ENCODE measurements at regions not wholly inside any gene's neighbourhood (a gene's known extent, or its start where the extent isn't known, plus 50 kb on each side); places are given as distances from the start of the nearest gene placed in this dataset.

GRCh38 chr14:101328412-101329028 is 232.8 kb upstream of the DIO3 start:
- DNase-seq (no peak), ATAC-seq (no peak)
- no peaks in the 10 kb centered on the region for H3K36me3 ChIP-seq
- no peak overlapping the region for H3K27ac ChIP-seq
- H3K4me1 ChIP-seq = no peaks in the 10 kb centered on the region
- TF ChIP-seq CTCF (IDR thresholded peaks at IDR 0.05) = no peak
- peaks cover 0 to 17% of the 10 kb centered on the region in 2 donors for H3K27me3 ChIP-seq
- H3K9me3 ChIP-seq = peaks cover 0 to 15% of the 10 kb centered on the region in 2 donors
- intact Hi-C loops (cut with DNase I) = no loop called here
- no peak overlapping the region for H3K4me3 ChIP-seq

GRCh38 chr14:101330416-101331140 is 230.7 kb upstream of the DIO3 start:
- ATAC-seq (no peak), DNase-seq (no peak)
- Histone ChIP-seq H3K36me3 (no peaks in the 10 kb centered on the region), H3K27ac (no peak overlapping the region), H3K27me3 (peaks cover 0 to 29% of the 10 kb centered on the region in 2 donors), H3K9me3 (no peaks in the 10 kb centered on the region), H3K4me1 (no peaks in the 10 kb centered on the region), H3K4me3 (no peak overlapping the region)
- no peak for TF ChIP-seq CTCF (IDR thresholded peaks at IDR 0.05)
- intact Hi-C loops (cut with DNase I) = no loop called here

- DNase-seq (no peak), ATAC-seq (no peak)
- no peaks in the 10 kb centered on the region for H3K4me1 ChIP-seq
- H3K27me3 ChIP-seq = peaks cover 0 to 29% of the 10 kb centered on the region in 2 donors
- H3K36me3 ChIP-seq = no peaks in the 10 kb centered on the region
- TF ChIP-seq CTCF (IDR thresholded peaks at IDR 0.05) = no peak
- H3K9me3 ChIP-seq = no peaks in the 10 kb centered on the region
- H3K4me3 ChIP-seq = no peak overlapping the region
- no peak overlapping the region for H3K27ac ChIP-seq
- intact Hi-C loops (cut with DNase I) = no loop called here
Measured at GRCh38 chr14:101331141-101331525, 230.2 kb upstream of the DIO3 start.

- intact Hi-C loops (cut with DNase I) = no loop called here
- Histone ChIP-seq H3K9me3 (no peaks in the 10 kb centered on the region), H3K27me3 (peaks cover 0 to 33% of the 10 kb centered on the region in 2 donors), H3K4me3 (no peak overlapping the region), H3K36me3 (no peaks in the 10 kb centered on the region), H3K27ac (no peak overlapping the region), H3K4me1 (no peaks in the 10 kb centered on the region)
- no peak for TF ChIP-seq CTCF (IDR thresholded peaks at IDR 0.05)
- ATAC-seq (no peak), DNase-seq (no peak)
Measured at GRCh38 chr14:101331661-101332169, 229.6 kb upstream of the DIO3 start.

- no peak overlapping the region for H3K27ac ChIP-seq
- no peak for DNase-seq
- no peaks in the 10 kb centered on the region for H3K4me1 ChIP-seq
- TF ChIP-seq CTCF (IDR thresholded peaks at IDR 0.05) = no peak
- no peaks in the 10 kb centered on the region for H3K36me3 ChIP-seq
- no peak for ATAC-seq
- H3K4me3 ChIP-seq = no peak overlapping the region
- intact Hi-C loops (cut with DNase I) = no loop called here
- peaks cover 0 to 39% of the 10 kb centered on the region in 2 donors for H3K27me3 ChIP-seq
- H3K9me3 ChIP-seq = no peaks in the 10 kb centered on the region
Measured at GRCh38 chr14:101332281-101332680, 229.0 kb upstream of the DIO3 start.

All from left lung (tissue), 4 donors.